Neural crest cell (in vitro differentiated cells): ENCODE measurements at regions not wholly inside any gene's neighbourhood (a gene's known extent, or its start where the extent isn't known, plus 50 kb on each side); places are given as distances from the start of the nearest gene placed in this dataset.

Source experiments
- DNase-seq: peaks from one replicate; pipeline ENCODE4 v3.0.0; 2021; ENCODE audit warnings: low read depth, mixed read lengths, low spot score
- H3K27ac Mint-ChIP-seq: one replicate; pipeline ENCODE4 v1.8.0; 2021; ENCODE audit warnings: mild to moderate bottlenecking, mixed read lengths; ENCODE audit not compliant: unreplicated experiment
- H3K27me3 Mint-ChIP-seq: 2 replicates; pipeline ENCODE4 v1.8.0; 2021; ENCODE audit warnings: low read depth, mild to moderate bottlenecking, mixed read lengths
- H3K36me3 Mint-ChIP-seq: 2 replicates; pipeline ENCODE4 v1.8.0; 2021; ENCODE audit warnings: low read depth, mild to moderate bottlenecking, mixed read lengths
- H3K4me1 Mint-ChIP-seq: 2 replicates; pipeline ENCODE4 v1.8.0; 2021; ENCODE audit warnings: mixed read lengths
- H3K4me3 Mint-ChIP-seq: one replicate; pipeline ENCODE4 v1.8.0; 2021; ENCODE audit warnings: mild to moderate bottlenecking, mixed read lengths
- H3K9me3 Mint-ChIP-seq: 2 replicates; pipeline ENCODE4 v1.8.0; 2021; ENCODE audit warnings: mixed read lengths
- TF ChIP-seq, protein P1 (sequence below): fragments of 200-600 bp; sonication (generic); conservative IDR thresholded peaks from 2 replicates; pipeline ENCODE4 v1.5.0; 2021; ENCODE audit warnings: antibody characterized with exemption, mild to moderate bottlenecking

DNA sequence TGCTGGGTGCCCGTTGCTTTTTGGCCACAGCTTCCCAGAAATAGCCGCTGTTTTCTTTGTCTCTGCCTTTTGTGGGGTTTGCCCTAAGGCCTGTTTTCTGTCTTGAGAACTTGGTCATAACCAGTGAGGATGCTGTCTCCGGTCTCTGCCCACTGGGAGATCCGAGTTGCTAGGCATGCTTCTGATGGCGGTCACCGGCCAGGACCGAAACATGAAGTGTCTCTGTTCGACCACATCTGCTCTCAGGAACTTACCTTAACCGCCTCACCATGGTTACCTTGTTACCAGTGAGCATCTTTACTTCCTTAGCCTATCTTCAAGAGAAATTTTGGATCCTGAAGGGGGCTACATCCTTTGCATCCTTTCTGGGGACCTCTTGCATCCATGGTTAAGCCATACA lies 91.9 kb downstream of the RTP5 start:
- Mint-ChIP-seq H3K4me1 (peaks cover 9% of the 10 kb centered on the region), H3K36me3 (no peaks in the 10 kb centered on the region), H3K9me3 (no peaks in the 10 kb centered on the region), H3K27ac (no peak overlapping the region), H3K4me3 (no peak overlapping the region), H3K27me3 (no peaks in the 10 kb centered on the region)
- TF ChIP-seq, protein P1, sequence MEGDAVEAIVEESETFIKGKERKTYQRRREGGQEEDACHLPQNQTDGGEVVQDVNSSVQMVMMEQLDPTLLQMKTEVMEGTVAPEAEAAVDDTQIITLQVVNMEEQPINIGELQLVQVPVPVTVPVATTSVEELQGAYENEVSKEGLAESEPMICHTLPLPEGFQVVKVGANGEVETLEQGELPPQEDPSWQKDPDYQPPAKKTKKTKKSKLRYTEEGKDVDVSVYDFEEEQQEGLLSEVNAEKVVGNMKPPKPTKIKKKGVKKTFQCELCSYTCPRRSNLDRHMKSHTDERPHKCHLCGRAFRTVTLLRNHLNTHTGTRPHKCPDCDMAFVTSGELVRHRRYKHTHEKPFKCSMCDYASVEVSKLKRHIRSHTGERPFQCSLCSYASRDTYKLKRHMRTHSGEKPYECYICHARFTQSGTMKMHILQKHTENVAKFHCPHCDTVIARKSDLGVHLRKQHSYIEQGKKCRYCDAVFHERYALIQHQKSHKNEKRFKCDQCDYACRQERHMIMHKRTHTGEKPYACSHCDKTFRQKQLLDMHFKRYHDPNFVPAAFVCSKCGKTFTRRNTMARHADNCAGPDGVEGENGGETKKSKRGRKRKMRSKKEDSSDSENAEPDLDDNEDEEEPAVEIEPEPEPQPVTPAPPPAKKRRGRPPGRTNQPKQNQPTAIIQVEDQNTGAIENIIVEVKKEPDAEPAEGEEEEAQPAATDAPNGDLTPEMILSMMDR: no peak
- no peak for DNase-seq

DNA sequence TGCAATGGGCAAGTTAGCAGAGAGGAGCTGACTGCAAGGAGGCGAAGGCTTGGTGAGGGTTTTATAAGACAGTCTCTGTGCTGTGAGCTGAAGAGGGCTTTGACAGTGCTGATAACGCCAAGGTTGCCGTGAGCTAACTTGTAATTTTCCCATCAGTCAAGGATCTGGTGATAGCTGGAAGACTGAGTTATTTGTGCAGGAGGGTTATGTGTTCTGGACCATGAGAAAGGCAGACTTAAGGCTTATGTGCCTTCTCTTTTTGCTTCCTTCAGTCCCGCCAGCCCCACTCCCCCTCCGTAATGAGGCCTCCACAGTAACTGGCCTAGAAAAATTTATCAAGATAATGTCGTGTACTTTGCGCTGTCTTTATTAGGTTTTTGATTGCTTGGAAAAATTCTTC lies 94.6 kb downstream of the RTP5 start:
- H3K4me3 Mint-ChIP-seq: no peak overlapping the region
- no peak overlapping the region for H3K27ac Mint-ChIP-seq
- H3K9me3 Mint-ChIP-seq: no peaks in the 10 kb centered on the region
- DNase-seq: no peak
- no peaks in the 10 kb centered on the region for H3K27me3 Mint-ChIP-seq
- no peaks in the 10 kb centered on the region for H3K36me3 Mint-ChIP-seq
- TF ChIP-seq, protein P1: no peak
- peaks cover 11% of the 10 kb centered on the region for H3K4me1 Mint-ChIP-seq

- no peak overlapping the region for H3K4me3 Mint-ChIP-seq
- TF ChIP-seq, protein P1: no peak
- no peaks in the 10 kb centered on the region for H3K27me3 Mint-ChIP-seq
- no peak for DNase-seq
- no peaks in the 10 kb centered on the region for H3K36me3 Mint-ChIP-seq
- no peak overlapping the region for H3K27ac Mint-ChIP-seq
- H3K4me1 Mint-ChIP-seq: peaks cover 11% of the 10 kb centered on the region
- H3K9me3 Mint-ChIP-seq: no peaks in the 10 kb centered on the region
Observed at GRCh38 chr2:241965931-241966412, 96.4 kb downstream of the RTP5 start.

DNA sequence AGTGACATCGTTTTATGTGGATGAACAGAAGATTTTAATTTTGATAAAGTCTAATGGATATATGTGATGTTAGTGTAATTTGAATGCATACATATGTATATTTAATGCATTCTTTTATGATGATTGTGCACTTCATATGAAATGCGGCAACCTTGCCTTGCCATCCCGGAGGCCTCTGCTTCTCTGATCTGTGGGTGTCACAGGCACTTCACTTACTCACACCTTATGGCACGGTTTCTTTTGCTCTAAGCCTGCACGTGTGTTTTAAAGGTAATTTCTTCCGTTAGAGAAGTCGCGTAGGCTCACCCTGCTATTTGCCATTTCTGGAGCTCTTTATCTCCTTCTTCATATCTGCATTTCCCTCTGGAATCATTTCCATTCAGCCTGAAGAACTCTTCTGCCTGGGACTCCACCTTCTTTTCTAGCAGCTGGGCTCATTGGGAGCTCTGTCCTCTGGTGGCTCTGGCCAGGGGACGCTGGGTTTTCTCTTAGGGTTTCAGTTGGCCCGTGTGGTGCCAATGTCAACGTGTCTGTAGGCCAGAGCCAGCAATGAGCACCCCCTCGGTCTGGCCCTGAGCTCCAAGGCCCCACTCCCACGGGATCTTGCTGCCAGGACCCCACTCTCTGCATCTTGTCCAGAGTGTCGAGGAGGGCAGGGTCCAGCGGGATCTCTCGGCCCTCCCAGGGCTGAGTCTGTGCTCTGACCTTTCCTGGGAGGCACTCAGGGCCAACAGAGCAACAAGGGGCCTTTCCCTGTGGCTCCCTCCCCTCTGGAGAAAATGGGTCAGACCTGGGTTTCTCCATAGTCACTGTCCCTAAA lies 97.3 kb downstream of the RTP5 start:
- Mint-ChIP-seq H3K27me3 (no peaks in the 10 kb centered on the region), H3K9me3 (no peaks in the 10 kb centered on the region), H3K36me3 (peaks cover 3% of the 10 kb centered on the region), H3K27ac (no peak overlapping the region), H3K4me1 (peaks cover 11% of the 10 kb centered on the region), H3K4me3 (no peak overlapping the region)
- TF ChIP-seq, protein P1: no peak
- no peak for DNase-seq

GRCh38 chr2:241967467-241968144 lies 98.1 kb downstream of the RTP5 start:
- no peak for DNase-seq
- H3K4me3 Mint-ChIP-seq: no peak overlapping the region
- TF ChIP-seq, protein P1: no peak
- no peak overlapping the region for H3K27ac Mint-ChIP-seq
- H3K36me3 Mint-ChIP-seq: peaks cover 6% of the 10 kb centered on the region
- no peaks in the 10 kb centered on the region for H3K27me3 Mint-ChIP-seq
- no peaks in the 10 kb centered on the region for H3K9me3 Mint-ChIP-seq
- H3K4me1 Mint-ChIP-seq: peaks cover 11% of the 10 kb centered on the region
